Breast epithelium (tissue), 3 donors: ENCODE measurements at regions not wholly inside any gene's neighbourhood (a gene's known extent, or its start where the extent isn't known, plus 50 kb on each side); places are given as distances from the start of the nearest gene placed in this dataset.

Experiments
- CTCF ChIP-seq, 3 donors: fragments of 450-650 bp; IDR thresholded peaks; one replicate each; pipeline ENCODE4 v1.5.1; 2016 to 2017; ENCODE audit warnings: antibody characterized with exemption in 3 of 3, mild to moderate bottlenecking in 3 of 3, moderate library complexity in 3 of 3
- POLR2A ChIP-seq: fragments of 450-650 bp; IDR thresholded peaks from one replicate; pipeline ENCODE4 v1.6.1; 2016; ENCODE audit warnings: antibody characterized with exemption, mild to moderate bottlenecking, moderate library complexity
- POLR2AphosphoS5 ChIP-seq, 3 donors: sonication (generic); formaldehyde crosslinking; IDR thresholded peaks; one replicate each; pipeline ENCODE4 v1.6.1; 2017; ENCODE audit warnings: antibody characterized with exemption in 3 of 3

- TF ChIP-seq POLR2A (no peak), CTCF (IDR thresholded peaks at IDR 0.05) (no peak), POLR2AphosphoS5 (IDR thresholded peaks at IDR 0.05) (no peak)
Observed at GRCh38 chr14:71709076-71709475, 223.2 kb upstream of the RGS6 start.
